Kidney epithelial cell (primary cell): ENCODE measurements at regions not wholly inside any gene's neighbourhood (a gene's known extent, or its start where the extent isn't known, plus 50 kb on each side); places are given as distances from the start of the nearest gene placed in this dataset.
"Not testable (repeated sequence)": the region's sequence is repeated elsewhere in the genome, so short reads cannot be mapped to it uniquely, and the experiment has no call there.

ENCODE experiments used
- DNase-seq: peaks from one replicate; pipeline ENCODE4 v3.0.0-alpha.2; 2010; ENCODE audit warnings: low read depth
- H3K27me3 ChIP-seq: 2 replicates; pipeline ENCODE4 v1.6.0; 2011; ENCODE audit warnings: low read length; ENCODE audit not compliant: control insufficient read depth, insufficient read depth
- H3K36me3 ChIP-seq: 2 replicates; pipeline ENCODE4 v1.5.1; 2011; ENCODE audit warnings: low read length; ENCODE audit not compliant: control insufficient read depth, insufficient read depth
- H3K4me3 ChIP-seq: 2 replicates; pipeline ENCODE4 v1.5.1; 2011; ENCODE audit warnings: low read depth, mild to moderate bottlenecking, control low read depth, low read length
- TF ChIP-seq, protein P1 (sequence below): IDR thresholded peaks from 2 replicates; pipeline ENCODE4 v1.5.1; 2011; ENCODE audit warnings: mild to moderate bottlenecking, moderate library complexity, low read length, control low read depth, inconsistent platforms; ENCODE audit not compliant: insufficient read depth, poor library complexity, severe bottlenecking

DNA sequence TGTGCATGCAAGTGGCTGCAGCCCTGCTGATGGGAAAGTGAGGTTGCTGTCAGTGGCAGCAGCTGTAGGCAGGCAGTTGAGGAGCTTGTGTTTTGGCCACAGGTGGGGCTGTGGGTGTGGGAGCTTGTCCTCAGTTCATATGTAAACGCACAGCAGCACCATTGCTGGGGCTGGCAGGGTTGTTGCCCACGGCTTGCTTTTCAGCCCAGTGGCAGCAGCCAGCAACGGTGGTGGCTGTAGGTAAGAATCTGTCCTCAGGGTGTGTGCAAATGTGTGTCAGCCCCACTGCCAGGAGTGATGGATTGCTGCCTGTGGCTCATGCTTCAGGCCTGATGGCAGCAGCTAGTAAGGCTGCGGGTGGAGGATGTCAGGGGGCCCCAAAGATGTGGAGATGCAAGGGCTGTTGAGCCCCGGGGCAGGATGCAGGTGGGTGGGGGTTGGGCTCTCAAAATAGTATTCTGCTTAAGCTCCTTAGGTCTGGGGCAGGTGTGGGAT is 141.3 kb upstream of the THUMPD2 start:
- TF ChIP-seq, protein P1, sequence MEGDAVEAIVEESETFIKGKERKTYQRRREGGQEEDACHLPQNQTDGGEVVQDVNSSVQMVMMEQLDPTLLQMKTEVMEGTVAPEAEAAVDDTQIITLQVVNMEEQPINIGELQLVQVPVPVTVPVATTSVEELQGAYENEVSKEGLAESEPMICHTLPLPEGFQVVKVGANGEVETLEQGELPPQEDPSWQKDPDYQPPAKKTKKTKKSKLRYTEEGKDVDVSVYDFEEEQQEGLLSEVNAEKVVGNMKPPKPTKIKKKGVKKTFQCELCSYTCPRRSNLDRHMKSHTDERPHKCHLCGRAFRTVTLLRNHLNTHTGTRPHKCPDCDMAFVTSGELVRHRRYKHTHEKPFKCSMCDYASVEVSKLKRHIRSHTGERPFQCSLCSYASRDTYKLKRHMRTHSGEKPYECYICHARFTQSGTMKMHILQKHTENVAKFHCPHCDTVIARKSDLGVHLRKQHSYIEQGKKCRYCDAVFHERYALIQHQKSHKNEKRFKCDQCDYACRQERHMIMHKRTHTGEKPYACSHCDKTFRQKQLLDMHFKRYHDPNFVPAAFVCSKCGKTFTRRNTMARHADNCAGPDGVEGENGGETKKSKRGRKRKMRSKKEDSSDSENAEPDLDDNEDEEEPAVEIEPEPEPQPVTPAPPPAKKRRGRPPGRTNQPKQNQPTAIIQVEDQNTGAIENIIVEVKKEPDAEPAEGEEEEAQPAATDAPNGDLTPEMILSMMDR = no peak
- H3K4me3 ChIP-seq = no peak overlapping the region
- H3K27me3 ChIP-seq = no peaks in the 10 kb centered on the region
- no peaks in the 10 kb centered on the region for H3K36me3 ChIP-seq
- DNase-seq = no peak

DNA sequence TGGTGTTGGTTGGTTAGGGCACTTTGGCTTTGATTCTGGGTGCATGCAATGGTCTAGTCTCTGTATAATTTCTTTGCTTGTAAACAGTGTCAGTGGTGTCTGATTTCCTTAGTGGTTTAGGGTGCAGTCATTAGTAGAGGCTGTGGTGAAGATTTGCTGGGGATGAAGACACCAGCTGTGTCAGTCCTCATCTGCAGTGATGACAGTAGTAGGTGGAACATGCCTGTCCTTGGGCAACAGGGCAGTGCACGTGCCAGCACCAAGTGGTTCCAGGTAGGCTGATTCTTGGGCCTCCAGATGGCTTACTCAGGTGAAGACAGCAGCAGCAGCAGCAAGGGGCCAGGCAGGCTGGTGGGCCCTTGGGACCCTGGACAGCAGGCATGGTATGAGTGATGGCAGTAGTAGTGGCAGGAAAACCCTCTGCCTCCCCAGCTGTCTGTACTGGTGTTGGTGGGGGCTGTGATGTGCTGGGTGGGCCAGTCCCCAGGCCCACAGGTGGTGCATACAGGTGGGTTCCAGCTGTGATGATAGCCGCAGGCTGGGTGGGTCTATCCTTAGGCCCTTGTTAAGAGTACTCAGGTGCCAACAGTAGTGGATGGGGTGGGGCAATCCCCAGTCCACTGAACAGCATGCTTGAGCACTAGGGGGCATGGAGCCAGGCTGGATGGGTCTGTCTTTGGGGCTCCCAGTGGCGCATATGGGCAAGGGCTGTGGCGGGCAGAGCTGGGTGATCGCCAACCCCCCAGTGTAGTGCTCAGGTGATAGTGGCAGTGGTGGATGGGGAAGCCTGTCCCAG is 140.7 kb upstream of the THUMPD2 start:
- H3K27me3 ChIP-seq = no peaks in the 10 kb centered on the region
- H3K4me3 ChIP-seq = no peak overlapping the region
- TF ChIP-seq, protein P1 = no peak

DNA sequence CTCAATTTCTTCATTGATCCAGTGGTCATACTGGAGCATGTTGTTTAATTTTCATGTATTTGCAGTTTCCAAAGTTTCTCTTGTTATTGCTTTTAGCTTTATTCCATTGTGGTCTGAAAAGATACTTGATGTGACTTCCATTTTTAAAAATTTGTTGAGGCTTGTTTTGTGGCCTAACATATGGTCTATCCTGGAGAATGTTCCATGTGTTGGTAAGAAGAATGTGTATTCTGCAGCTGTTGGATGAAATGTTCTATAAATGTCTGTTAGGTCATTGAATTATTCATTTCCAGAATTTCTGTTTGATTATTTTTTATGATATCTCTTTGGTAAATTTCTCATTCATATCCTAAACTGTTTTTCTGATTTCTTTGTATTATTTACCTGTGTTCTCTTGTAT is 139.8 kb upstream of the THUMPD2 start:
- H3K36me3 ChIP-seq = no peaks in the 10 kb centered on the region
- no peak for DNase-seq
- no peak overlapping the region for H3K4me3 ChIP-seq
- H3K27me3 ChIP-seq = no peaks in the 10 kb centered on the region
- TF ChIP-seq, protein P1 = no peak

More for the DNA sequence above, 140.7 kb upstream of the THUMPD2 start:
- DNase-seq = no peak
- no peaks in the 10 kb centered on the region for H3K36me3 ChIP-seq

DNA sequence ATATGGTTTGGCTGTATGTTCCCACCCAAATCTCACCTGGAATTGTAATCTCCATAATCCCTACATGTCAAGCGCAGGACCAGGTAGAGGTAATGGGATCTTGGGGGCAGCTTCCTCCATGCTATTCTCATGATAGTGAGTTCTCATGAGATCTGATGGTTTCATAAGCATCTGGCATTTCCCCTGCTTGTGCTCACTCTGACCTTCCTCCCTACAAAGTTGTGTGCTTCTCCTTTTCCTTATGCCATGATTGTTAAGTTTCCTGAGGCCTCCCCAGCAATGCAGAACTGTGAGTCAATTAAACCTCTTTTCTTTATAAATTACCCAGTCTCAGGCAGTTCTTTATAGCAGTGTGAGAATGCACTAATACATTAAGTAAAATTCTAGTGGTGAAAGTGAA is 138.3 kb upstream of the THUMPD2 start:
- not testable (repeated sequence) for H3K4me3 ChIP-seq, H3K27me3 ChIP-seq, H3K36me3 ChIP-seq, DNase-seq

DNA sequence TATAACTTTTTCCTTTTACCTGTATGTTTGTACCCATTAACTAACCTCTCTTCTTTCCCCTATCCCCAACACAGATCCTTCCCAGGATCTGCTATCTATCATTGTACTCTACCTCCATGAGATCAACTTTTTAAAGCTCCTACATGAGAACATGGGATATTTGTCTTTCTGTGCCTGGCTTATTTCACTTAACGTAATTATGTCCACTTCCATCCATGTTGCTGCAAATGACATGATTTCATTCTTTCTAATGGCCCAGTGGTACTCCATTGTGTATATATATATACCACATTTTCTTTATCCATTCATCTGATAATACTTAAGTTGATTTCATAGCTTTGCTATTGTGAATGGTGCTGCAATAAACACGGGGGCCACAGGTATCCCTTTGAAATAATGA is 135.9 kb upstream of the THUMPD2 start:
- DNase-seq = no peak
- Histone ChIP-seq H3K27me3 (no peaks in the 10 kb centered on the region), H3K36me3 (no peaks in the 10 kb centered on the region), H3K4me3 (no peak overlapping the region)
- TF ChIP-seq, protein P1 = no peak

DNA sequence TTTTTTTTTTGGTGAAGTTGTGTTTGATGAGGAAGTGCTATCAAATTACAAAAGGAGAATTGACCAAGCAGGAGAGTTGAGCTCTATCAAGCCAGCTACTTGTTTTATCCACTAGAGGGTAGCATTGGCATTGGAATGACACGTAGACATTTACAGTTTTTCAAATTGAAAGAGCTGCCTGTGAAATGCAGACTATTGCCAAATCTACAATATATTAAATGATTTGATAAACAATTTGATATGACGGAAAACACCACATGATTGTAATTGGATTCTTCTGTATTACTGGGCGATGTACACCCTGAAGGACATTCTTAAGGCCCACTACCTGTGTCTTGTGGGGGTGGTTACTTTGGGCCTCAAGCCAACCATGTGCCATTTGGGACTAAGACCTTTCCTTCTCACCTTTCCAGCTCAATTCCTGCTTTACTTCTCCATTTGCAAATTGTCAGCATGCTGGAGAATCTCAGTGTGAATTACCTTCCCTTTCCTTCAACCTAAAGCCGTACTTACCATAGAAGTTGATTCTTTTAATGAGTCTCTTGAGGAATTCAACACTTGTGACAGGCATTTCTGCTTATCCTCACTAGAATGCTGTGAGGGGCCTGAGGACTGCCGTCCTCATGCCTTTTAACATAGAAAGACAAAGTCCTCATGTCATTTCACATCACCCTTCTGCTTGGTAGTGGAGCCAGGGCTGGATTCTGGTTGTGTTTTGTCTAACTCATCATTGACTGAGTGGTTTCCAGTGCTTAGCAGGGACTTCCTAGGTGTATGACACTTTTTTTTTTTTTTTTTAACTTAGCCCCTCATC is 134.8 kb upstream of the THUMPD2 start:
- H3K36me3 ChIP-seq = no peaks in the 10 kb centered on the region
- DNase-seq = peak; percentile 28
- H3K27me3 ChIP-seq = no peaks in the 10 kb centered on the region
- TF ChIP-seq, protein P1 = peak; percentile 65
- no peak overlapping the region for H3K4me3 ChIP-seq
